Endothelial cell of hepatic sinusoid (primary cell): ENCODE measurements at regions not wholly inside any gene's neighbourhood (a gene's known extent, or its start where the extent isn't known, plus 50 kb on each side); places are given as distances from the start of the nearest gene placed in this dataset.
"Not testable (repeated sequence)": the region's sequence is repeated elsewhere in the genome, so short reads cannot be mapped to it uniquely, and the experiment has no call there.

Source experiments
- in situ Hi-C: cut with HindIII; loops from 2 replicates; pipeline ENCODE4 v1.10.0; 2017; ENCODE audit warnings: low sequenced_read_pairs

DNA sequence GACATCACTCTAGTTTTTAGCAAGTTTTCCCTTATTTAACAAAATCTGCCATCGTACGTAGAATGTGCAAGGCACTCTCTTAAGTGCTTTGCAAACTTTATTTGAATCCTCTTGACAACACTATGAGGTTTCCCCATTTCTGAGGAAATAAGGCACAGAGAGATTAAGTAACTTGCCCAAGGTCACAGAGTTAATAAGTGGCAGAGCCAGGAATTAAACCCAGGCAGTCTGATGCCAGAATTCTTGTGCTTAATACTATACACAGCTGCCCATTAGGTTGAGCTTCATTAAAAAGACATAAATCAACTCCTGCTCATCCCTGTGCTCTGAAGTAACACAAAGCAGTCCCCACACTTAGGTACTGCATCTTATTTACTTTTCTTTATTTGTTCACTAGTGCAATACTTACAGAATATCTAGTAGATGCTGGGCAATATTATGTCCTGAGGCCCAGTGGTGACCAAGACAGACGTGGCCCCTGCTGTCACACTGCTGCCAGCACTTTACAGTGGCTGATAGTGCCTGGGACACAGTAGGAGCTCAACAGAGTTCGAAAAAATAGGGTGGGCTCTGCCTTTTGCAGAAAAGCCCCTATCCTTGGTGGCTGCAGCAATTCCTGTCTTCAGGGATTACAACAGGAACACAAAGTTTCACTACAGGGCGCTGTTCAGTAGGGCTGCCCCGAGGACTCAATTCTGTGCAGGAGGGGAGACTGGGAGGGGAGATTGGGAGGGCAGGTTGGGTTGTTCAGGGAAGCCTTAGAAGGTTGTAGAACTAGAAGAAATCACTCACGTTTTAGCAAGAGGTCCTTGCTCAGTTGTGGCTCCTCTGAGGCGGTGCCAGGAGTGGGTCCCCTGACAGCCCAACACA is 138.3 kb upstream of the TPM1 start:
- in situ Hi-C loops, result no loop called here

DNA sequence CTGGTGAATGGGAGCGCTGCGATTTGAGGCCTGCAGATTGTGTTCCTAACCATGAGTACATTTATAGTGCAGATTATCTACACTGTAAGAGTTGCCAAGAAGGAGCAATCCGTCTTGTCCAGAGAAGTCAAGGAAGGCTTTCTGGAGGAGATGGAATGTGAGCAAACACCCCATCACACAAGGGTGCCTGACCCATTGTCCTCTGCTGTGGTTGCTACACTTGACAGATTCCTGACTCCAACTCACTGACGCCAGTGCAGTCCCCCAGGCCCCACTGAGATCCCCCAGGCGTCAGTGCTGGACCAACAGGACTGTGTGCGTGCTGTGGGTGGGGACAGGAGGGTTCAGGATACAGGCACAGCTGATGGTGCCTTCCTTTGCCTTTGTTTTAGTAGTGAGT is 135.9 kb upstream of the TPM1 start:
- in situ Hi-C loops, result no loop called here

DNA sequence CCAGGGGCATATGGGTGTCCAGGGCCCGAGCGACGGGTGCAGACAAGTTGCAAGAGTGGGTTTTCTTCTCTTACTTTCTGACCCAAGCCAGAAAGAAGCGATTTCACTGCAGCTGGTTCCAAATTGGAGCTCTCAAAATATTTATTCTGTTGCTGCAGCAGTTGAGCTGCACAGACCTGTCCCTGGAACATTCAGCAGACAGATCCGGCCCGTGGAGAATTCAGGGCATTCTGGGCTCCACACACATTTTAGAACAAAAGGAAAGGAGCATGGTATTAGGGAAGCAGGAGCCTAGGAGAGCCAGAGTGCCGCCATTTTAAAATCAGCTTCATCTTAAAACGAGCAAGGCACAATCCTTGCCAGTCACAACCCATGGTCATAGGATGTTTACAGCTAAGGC is 135.3 kb upstream of the TPM1 start:
- in situ Hi-C loops, result no loop called here

DNA sequence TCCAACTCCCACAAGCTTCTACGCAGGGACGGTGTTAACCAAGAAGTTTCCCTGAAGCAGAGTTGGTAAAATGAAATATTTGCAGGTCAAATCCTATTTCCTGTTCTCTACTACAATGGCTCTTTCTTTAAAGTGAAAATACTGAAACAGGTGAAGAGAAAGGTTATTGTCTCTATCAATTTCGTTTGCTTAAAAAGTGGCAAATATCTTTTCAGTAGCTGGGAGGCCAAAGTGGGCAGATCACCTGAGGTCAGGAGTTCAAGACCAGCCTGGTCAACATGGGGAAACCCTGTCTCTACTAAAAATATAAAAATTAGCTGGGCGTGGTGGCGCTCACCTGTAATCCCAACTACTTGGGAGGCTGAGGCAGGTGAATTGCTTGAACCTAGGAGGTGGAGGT is 134.2 kb upstream of the TPM1 start:
- in situ Hi-C loops, result not testable (repeated sequence)

DNA sequence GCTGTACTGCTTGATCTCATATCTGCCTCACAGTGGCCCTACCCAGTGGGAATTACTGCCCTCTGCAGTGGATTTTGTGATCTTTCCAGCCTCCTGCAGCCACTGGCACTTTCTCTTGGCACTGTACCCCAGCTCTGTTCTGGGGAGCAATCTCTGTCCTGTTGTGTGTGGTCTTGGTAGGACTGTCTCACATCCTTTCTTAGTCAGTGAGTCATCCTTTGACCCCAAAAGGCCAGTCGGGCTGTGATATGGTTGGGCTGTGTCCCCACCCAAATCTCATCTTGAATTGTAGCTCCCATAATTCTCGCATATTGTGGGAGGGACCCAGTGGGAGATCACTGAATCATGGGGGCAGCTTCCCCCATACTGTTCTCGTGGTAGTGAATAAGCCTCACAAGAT is 133.3 kb upstream of the TPM1 start:
- in situ Hi-C loops, result no loop called here

DNA sequence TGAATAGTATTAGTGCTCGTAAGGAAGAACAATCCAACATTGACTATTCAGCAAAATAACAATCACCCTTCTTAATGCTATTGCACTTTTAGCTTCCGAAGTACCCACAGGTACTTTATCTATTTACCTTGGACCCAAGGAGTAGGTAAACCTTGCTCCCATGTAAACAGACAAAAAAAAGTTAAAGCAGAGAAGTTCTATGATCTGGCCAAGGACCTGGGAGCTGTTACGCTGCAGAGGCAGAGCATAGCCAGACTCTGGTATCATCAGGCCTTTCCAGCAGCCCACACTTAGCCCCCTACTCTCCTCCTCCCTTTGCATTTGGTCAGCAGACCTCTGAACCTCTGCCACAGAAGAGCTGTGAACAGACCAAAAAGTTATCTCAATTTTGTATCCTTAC is 130.3 kb upstream of the TPM1 start:
- in situ Hi-C loops, result no loop called here

DNA sequence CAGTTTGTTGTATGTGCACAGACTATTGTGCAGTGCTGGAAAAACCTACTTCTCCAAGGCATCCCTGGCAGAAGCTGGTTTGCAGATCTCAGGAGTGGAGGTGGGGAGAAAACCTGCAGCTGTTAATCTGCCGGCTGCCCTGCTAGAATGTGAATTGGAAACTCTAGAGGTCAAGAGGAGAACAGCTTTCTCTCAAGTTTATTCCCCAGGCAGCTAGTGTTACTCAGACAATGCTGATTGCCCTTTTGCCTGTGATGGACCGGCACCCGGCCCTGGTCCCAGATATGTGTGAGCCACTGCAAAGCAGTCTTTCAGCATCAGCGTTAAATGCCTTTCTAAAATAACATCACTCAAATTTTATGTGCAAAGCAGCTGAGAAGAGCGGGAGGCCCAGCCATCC is 129.7 kb upstream of the TPM1 start:
- in situ Hi-C loops, result no loop called here

DNA sequence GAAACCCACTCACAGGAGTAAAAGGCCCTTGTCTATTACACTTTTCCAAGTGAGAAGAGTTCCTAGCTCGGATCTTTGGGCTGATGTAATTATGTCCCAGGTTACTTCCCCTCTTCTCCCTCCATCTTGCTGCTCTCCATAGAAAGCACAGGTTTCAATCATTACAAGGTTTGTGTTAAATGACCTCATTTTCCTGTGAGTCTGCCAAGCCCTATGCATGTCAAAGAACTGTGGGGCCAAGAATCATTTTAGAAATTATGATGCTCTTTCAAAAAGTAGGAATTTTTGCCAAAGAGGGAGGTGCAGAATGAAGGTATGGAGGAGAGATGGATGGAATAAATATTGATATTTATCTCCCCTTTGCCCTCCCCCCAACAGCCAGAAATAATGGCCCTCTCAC is 129.3 kb upstream of the TPM1 start:
- in situ Hi-C loops, result no loop called here

DNA sequence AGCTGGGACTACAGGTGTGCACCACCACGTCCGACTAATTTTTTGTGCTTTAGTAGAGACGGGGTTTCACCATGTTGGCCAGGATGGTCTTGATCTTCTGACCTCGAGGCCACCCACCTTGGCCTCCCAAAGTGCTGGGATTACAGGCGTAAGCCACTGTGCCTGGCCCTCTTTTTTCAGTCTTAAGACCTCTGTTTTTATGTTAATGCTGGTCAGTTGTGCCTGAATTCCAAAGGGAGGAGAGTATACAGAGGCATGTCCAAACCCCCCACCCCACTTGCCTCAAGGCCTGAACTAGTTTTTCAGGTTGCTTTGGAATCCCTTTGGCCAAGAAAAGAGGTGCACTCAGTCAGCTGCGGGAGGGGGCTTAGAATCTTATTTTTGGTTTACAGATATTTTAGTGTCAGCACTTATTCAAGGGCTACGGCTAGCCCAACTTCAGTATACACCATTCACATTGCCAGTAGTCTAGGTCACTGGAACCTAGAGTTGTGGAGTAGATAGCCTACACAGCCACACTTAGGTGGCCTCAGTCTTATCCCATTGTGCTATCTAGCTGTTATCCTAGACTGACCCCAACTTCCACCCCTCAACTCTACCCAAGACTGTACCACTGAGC is 128.0 kb upstream of the TPM1 start:
- in situ Hi-C loops, result no loop called here

DNA sequence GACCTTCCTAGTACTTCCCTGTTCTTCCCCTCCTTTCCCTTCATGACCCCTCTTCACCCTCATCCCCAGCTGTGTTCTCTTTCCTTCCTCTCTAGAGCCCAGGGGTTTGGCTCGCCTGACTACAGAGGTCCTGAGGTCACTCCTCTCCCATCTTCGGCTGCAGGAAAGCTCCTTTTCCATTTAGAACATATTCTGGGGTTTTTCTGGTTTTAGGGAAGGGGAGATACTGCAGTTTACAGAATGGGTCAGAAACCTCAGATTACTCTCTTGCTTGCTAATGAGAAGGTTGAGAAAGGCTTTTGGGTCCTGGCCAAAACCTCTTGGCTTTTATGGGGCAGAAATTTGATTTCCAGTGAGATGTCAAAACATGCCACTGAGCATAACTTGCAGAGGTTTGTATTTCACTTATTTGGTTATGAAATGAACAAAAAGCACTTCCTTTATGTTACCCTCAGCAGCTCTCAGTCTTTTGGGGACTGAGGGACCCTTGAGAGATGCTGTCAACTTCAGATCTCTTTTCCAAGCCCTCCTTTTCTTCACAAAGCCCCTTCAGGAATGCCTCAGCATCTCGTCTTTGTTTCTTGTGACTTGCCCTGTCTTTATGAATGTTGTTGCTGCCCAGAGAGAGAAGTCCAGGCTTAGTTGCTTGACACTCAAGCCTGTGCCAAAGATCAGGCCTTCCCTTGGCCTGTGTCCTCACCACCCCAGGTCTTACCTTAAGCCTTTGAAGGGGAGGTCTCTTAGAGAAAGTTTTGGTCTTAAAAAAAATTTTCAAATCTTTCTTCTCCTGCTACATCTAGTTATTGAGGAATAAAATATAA is 121.7 kb upstream of the TPM1 start:
- in situ Hi-C loops, result loop anchor here (5.0 kb wide), 1 partner anchor 76 kb away; no protein-coding TSS in a partner anchor

DNA sequence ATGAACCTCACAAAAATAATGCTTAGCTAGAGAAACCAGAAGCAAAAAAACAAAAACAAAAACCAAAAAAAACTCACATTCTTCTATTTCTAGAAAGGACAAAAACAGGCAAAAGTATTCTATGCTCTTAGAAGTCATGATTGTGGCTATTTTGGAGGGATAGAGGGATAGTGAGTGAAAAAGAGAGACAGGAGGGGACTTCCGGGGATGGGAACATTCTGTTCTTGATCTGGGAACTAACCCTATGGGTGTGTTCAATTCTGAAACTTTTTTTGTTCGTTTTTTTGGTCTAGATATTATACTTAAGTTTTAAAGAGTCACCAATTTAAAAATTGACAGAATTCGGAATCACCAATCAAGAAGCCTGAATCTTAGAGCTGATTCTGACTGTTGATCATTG is 120.0 kb upstream of the TPM1 start:
- in situ Hi-C loops, result loop anchor here (5.0 kb wide), 1 partner anchor 75 kb away; no protein-coding TSS in a partner anchor

DNA sequence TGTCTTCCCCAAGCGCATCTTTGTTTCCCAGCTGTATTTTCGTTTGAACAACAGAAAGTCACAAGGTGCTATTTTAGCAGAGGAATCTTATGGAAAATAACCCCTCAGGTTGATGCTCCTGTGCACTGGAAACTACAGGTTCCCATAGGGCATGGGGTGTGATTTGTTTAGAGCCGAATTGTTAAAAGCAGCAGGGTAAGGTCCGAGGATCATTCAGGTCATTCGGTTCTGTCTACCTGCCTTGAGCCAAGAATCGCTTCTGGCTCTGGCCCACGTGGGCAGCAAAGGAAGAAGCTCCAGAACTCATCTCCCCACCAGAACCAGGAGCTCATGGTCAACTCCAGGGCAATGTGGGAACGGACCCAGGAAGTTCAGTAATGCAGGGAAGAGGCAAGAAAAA is 116.7 kb upstream of the TPM1 start:
- in situ Hi-C loops, result loop anchor here (5.0 kb wide), 1 partner anchor 116 kb away; the partner anchor contains the start of gene TPM1

DNA sequence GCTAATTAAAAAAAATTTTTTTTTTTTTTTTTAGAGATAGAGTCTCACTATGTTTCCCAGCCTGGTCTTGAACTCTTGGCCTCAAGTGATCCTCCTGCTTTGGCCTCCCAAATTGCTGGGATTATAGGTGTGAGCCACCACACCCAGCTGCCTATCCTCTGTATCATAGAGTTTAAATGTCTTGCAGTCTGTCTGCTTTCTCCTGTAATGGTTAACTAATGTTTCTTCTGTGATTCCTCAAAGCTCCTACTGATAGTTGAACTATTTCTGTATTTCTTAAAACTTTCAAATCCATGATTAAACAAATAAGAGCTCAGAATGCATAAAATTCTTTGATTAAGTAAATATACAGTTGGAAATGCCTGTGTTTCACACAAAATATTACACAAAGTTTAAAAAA is 115.4 kb upstream of the TPM1 start:
- in situ Hi-C loops, result loop anchor here (5.0 kb wide), 1 partner anchor 115 kb away; the partner anchor contains the start of gene TPM1

DNA sequence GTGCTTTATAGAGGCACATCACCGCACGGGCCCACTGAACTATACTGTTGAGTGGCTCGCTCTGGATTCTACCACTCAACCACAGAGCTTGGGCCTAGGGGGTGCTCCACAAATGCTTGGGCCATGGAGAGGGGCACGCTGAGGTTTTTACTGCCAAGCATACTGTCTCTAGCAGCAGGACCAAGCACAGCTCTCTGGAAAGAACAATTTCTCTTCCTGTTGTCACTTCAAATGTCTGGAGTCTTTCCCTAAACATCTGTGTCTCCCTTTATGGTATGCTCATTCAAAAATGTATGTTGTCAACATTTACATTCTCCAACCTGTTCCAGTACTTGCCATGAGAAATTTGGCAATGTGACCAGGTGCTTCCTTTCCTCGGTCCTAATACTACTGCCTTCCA is 114.7 kb upstream of the TPM1 start:
- in situ Hi-C loops, result loop anchor here (5.0 kb wide), 1 partner anchor 114 kb away; the partner anchor contains the start of gene TPM1

DNA sequence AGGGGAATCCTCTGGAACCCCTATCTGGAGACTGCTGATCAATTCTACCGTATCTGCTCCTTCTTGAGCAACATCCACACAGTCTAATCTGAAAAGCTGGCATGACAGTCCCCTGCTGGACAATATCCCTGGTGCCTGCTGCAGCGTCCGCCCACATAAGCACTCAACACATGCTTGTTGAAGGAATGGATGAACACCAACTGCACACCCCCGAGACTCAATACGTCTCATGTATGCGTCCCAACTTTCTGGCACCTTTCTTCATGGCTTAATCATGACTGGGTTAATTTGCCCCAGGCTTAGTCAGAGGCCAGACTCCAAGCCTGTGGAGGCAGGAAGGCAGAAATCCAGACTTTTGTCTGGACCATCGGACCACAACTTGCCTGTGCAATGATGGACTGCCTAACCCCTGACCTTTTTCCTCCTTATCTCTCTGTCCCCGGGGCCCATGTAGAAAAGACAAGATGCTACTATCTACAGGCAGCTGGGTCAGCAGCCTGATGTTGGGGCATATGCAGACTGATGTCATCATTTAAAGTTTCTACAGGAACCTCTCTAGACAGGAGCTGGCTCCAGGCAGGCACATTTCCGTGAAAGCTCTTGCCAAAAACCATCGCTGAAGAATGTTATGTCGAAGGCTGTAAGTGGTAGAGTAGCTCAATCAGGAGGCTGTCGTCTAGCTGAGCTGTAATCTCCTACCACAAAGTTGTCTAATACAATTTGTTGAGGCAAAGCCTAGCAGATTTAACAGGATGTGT is 114.1 kb upstream of the TPM1 start:
- in situ Hi-C loops, result loop anchor here (5.0 kb wide), 1 partner anchor 114 kb away; the partner anchor contains the start of gene TPM1

DNA sequence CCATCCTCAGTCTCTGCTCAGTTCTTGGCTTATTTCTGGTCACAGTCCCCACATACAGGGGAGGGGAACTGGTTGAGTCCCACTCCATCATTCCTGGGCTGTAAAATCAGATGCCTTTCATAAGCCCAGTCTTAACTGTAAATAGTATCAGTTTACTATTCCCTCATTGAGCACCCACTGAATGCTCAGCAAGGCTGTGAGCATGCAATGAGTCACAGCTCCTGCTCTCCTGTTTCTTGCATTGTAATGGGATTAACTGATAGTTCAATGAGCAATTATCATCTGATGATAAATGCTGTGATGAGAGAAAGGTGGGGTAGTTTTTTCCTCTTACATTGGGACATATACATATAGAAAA is 113.6 kb upstream of the TPM1 start:
- in situ Hi-C loops, result loop anchor here (5.0 kb wide), 1 partner anchor 113 kb away; the partner anchor contains the start of gene TPM1

DNA sequence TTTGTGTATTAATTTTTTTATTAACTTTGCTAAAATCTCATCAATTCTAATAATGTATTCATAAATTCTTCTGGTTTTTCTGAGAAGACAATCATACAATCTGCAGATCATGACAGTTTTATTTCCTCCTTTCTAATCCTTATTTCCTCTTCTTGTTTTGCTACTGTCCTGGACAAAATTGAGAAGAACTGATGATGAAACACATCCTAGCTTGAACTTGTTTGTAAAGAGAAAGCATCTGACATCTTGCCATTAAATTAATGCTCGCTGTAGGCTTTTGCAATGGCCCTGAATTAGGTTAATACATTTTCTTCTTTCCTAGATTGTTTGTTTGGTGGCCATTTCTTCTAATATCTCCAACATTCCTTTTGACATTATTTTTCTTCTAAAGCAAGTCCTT is 110.9 kb upstream of the TPM1 start:
- in situ Hi-C loops, result no loop called here

DNA sequence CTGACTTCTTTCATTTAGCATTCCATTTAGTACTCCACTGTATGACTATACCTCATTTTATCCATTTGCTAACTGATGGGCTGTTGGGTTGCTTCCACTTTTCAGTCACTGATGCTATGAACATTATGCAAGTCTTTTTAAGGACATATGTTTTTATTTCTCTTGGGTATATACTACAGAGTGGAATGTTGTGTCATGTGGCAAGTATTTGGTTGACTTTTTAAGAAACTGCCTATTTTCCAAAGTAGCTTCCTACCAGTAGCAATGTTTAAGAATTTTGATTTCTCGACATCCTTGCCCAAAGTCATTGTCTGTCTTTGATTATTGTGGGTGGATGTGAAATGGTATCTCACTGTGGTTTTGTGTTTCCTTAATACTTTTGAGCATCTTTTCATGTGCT is 110.1 kb upstream of the TPM1 start:
- in situ Hi-C loops, result no loop called here

DNA sequence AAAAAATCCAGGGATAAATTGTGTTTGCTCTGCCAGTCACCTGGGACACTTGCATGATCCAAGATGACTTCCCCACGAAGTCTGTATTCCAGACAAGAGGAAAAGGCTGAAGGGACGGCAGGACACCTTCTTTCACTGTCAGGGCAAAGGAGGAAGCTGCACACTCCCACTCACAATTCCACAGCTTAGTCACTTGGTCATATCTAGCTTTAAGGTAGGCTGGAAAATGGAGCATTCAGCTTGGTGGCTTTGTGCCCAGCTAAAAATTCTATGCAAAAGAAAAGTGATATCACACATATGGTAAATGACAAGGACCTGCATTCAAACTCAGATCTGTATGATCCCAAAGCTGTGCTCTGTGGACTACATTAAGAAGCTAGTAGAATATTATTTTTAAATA is 109.2 kb upstream of the TPM1 start:
- in situ Hi-C loops, result no loop called here

DNA sequence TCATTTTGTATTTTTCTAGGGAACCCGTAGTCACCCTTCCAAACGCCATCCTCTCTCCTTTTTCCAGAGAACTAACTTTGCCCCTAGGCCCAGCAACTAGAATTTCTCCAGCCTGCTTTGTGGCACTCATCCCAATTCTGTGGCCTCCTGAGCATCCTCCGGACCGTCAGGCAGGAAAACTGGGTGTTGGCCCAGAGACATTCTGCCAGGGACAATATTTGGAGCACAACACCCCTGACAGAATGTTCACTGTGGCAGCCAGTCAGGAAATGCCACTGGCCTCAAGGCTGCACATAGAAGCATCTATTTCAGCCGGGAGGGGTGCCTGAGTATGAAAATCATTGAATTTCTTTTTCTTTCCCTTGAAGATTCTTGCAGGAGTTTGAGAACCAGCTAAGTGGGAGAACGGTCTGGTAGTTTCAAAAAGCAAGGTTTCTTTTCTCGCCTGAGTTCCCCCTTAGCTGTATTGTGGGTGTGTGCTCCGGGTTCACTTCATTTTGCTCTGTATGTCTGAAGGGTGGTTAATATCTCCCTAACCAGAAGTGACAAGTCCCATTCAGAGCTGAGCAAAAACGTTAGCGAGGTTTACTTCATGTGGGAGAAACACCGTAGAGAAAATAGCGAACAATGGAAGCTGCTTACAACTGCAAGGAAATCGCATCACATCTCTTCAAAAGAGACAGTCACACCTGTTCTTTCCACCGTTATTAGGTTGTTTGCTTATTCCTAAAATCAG is 108.1 kb upstream of the TPM1 start:
- in situ Hi-C loops, result no loop called here
